Fibroblast of skin of scalp (primary cell): ENCODE measurements at regions not wholly inside any gene's neighbourhood (a gene's known extent, or its start where the extent isn't known, plus 50 kb on each side); places are given as distances from the start of the nearest gene placed in this dataset.
"Not testable (repeated sequence)": the region's sequence is repeated elsewhere in the genome, so short reads cannot be mapped to it uniquely, and the experiment has no call there.

ENCODE experiments used
- DNase-seq: peaks from one replicate; pipeline ENCODE4 v3.0.0-alpha.2; 2013

DNA sequence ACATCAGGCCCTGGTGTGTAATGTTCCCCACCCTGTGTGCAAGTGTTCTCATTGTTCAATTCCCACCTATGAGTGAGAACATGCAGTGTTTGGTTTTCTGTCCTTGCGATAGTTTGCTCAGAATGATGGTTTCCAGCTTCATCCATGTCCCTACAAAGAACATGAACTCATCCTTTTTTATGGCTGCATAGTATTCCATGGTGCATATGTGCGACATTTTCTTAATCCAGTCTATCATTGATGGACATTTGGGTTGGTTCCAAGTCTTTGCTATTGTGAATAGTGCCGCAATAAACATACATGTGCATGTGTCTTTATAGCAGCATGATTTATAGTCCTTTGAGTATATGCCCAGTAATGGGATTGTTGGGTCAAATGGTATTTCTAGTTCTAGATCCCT, 60.5 kb upstream of the PSME4 start:
- DNase-seq = not testable (repeated sequence)

DNA sequence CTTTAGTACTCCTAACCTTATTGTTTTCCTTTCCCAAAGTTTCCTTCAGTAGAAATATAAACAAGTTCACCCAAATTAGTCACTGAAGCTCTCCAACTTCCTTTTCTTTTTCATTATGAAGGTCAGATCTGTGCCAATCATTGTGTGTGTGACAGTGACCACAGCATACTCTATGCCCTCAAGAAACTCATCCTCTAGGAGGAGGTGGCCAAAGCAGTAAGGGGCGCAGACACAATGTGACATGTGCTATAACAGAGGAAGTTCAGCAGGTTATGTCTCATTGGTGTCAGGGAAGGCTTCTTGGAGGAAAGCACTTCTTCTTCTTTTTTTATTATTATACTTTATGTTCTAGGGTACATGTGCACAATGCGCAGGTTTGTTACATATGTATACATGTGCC, 60.0 kb upstream of the PSME4 start:
- no peak for DNase-seq

DNA sequence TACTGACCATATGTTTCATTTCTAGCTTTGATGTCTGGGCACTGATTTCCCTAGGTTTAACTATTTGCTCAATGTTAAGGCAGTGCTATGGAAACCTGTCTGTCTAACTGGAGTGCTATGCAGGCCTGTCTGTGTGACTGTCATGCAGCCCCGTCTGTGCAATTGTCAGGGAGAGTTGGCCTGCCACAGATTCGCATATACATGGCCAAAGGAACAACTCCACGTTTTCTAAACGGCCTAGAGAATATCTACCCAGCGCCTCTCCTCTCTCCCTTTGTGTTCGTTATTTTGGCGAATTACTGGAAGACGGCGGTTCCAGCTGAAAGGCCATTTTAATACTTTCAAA, 59.6 kb upstream of the PSME4 start:
- DNase-seq = no peak

DNA sequence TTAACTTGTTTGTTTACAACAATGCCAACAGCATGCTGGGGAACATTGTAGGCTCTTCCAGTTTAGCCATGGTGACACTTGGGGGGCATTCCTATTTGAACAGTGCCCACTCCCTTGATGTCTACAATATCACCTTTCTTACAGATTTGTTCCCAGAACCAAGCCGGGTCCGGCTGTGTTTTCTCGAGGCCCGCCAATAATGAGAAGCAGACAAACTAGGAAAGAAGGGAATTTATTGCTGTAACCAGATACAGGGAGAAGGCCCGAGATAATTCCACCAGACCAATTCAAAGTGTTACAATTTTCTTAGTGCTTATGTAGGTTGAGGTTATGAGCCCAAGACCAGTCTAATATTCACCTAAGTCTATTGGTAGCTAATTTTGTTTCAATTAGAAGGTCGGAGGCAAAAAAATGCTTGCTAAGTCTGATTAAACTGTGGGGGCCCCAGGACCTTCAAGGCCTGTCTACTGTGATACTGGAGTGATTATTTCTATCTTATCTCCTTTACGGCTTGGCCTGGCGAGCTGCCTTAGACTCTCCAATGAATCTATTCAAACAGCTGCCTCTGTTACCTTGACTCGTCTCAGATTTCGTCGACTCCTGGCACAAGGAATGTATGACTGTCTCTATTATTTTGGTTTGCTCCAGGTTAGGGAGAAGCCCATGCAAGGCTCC, 59.1 kb upstream of the PSME4 start:
- DNase-seq = no peak

DNA sequence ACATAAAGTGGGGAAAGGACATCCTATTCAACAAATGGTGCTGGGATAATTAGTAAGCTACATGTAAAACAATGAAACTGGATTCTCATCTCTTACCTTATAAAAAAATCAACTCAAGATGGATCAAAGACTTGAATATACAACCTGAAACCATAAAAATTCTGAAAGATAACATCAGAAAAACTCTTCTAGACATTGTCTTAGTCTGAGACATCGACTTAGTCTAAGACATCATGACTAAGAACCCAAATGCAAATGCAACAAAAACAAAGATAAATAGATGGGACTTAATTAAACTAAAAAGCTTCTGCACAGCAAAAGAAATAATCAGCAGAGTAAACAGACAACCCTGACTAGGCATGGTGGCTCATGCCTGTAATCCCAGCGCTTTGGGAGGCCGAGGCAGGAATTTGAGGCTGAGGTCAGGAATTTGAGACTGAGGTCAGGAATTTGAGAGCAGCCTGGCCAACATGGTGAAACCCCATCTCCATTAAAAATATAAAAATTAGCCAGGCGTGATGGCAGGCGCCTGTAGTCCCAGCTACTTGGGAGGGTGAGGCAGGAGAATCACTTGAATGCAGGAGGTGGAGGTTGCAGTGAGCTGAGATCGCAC, 54.8 kb upstream of the PSME4 start:
- DNase-seq = not testable (repeated sequence)

DNA sequence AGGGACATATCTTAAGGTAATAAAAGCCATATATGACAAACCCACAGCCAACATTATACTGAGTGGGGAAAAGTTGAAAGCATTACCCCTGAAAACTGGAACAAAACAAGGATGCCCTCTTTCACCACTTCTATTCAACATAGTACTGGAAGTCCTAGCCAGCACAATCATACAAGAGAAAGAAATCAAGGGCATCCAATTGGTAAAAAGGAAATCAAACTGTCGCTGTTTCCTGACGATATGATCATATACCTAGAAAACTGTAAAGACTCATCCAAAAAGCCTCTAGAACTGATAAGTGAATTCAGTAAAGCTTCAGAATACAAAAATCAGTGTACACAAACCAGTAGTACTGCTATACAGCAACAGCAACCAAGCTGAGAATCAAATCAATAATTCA, 53.8 kb upstream of the PSME4 start:
- no peak for DNase-seq

DNA sequence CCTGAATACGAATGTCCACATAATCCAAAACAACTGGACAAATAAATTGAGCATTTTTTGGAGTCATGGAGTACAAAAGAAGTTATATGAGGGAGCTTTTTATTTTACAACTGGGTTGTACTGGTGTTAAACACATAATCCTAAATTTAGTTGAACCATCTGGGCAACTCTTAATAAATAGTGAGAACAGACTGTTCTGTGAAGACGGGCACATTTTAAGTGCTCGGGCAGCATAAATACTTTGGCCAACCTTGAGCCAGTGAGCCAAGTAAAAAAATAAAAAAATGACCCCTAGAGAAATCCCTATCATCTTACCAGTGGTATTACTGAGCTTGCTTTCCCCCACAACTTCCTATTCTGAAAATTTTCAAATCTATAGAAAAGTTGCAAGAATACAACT, 50.9 kb upstream of the PSME4 start:
- no peak for DNase-seq

DNA sequence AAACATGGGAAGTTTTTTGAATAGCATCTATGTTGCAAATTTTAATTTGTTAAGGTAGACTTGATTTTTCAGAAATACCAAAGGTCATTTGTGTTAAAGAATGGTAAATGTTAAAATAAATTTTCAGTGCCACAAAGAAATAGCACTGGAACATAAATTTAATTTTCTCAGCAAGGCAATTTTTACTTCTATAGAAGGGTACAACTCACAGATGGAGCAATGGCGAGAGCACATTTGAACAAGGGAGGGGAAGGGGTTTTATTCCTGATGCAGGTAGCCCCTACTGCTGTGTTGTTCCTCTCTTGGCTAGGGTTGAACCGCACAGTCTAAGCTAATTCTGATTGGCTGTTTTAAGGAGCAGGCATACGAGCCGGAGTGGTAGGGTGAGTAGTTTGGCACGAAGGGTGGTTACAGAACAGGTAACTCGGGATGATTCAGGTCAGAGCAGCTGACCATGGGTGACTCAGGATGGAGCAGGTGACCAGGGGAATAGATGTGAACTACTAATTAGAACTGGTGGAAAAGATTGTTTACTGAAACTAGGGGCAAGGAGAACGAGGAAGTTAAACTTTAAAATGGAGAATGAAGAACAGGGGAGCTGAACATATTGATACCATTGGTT, 50.1 kb upstream of the PSME4 start:
- no peak for DNase-seq
